SK-N-SH (cell line): ENCODE measurements at regions not wholly inside any gene's neighbourhood (a gene's known extent, or its start where the extent isn't known, plus 50 kb on each side); places are given as distances from the start of the nearest gene placed in this dataset.

Source experiments
- CHD2 ChIP-seq: fragments of 150-350 bp; IDR thresholded peaks from 2 replicates; pipeline ENCODE4 v1.6.1; 2018; ENCODE audit warnings: low read length; ENCODE audit not compliant: partially characterized antibody
- FOSL2 ChIP-seq: IDR thresholded peaks from 2 replicates; pipeline ENCODE4 v1.4.0; 2012; ENCODE audit warnings: low read depth, mild to moderate bottlenecking, moderate library complexity, borderline replicate concordance
- NFIC ChIP-seq: IDR thresholded peaks from 2 replicates; pipeline ENCODE4 v1.4.0; 2012; ENCODE audit warnings: borderline replicate concordance
- RXRA ChIP-seq: IDR thresholded peaks from 2 replicates; pipeline ENCODE4 v1.4.0; 2012; ENCODE audit warnings: low read depth, mild to moderate bottlenecking, borderline replicate concordance
- TAF1 ChIP-seq: IDR thresholded peaks from 2 replicates; pipeline ENCODE4 v1.6.1; 2012; ENCODE audit warnings: low read depth, mild to moderate bottlenecking, low read length, moderate library complexity, borderline replicate concordance
- TF ChIP-seq, protein P1 (sequence below): fragments of 200-600 bp; sonication (generic); IDR thresholded peaks from 2 replicates; pipeline ENCODE4 v1.6.1; 2017; ENCODE audit warnings: antibody characterized with exemption, mild to moderate bottlenecking, moderate library complexity

DNA sequence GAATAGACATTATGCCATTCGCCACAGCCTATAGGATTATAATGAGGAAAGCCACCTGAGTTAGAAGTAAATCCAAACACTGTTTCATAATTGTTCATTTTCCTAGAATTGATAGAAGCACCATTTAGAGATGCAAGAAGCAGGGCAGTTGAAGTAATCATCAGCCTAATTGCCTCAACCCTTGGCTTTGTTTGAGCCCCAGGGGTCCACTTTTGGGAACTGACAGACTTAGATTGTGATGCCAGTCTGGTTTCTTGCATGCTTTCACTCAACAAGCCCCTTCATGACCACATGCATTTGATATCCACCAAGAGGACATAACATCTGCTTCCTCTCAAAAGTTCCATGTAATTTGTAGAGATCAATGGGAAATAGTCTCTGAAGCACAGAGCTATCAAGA, 97.2 kb upstream of the COL8A1 start:
- TF ChIP-seq, protein P1, sequence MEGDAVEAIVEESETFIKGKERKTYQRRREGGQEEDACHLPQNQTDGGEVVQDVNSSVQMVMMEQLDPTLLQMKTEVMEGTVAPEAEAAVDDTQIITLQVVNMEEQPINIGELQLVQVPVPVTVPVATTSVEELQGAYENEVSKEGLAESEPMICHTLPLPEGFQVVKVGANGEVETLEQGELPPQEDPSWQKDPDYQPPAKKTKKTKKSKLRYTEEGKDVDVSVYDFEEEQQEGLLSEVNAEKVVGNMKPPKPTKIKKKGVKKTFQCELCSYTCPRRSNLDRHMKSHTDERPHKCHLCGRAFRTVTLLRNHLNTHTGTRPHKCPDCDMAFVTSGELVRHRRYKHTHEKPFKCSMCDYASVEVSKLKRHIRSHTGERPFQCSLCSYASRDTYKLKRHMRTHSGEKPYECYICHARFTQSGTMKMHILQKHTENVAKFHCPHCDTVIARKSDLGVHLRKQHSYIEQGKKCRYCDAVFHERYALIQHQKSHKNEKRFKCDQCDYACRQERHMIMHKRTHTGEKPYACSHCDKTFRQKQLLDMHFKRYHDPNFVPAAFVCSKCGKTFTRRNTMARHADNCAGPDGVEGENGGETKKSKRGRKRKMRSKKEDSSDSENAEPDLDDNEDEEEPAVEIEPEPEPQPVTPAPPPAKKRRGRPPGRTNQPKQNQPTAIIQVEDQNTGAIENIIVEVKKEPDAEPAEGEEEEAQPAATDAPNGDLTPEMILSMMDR = no peak
- TF ChIP-seq FOSL2 (no peak), CHD2 (no peak), TAF1 (no peak), RXRA (no peak), NFIC (no peak)
